Heart left ventricle (tissue), 16 donors: ENCODE measurements at regions not wholly inside any gene's neighbourhood (a gene's known extent, or its start where the extent isn't known, plus 50 kb on each side); places are given as distances from the start of the nearest gene placed in this dataset.
"Not testable (repeated sequence)": the region's sequence is repeated elsewhere in the genome, so short reads cannot be mapped to it uniquely, and the experiment has no call there.

Source experiments
- ATAC-seq, 4 donors: fragments of 200-7000 bp; cut with Tn5 transposase; one replicate each; pipeline ENCODE4 v1.9.1; 2020 to 2022; ENCODE audit warnings: moderate library complexity in 4 of 4, mild to moderate bottlenecking in 3 of 4, moderate number of reproducible peaks in 1 of 4
- DNase-seq, 5 donors: peaks; one replicate each; pipeline ENCODE4 v3.0.0-alpha.2; 2020
- H3K27ac ChIP-seq, 12 donors: fragments of 200-600 bp; sonication (generic) in 4 of 12; one replicate each; pipeline versions ENCODE4 v1.5.0 to v1.8.0; 2016 to 2022; ENCODE audit warnings: mild to moderate bottlenecking in 2 of 12
- H3K27me3 ChIP-seq, 9 donors: fragments of 200-600 bp; sonication (generic) in 2 of 9; one replicate each; pipeline versions ENCODE4 v1.5.1 to v1.8.0; 2016 to 2022; ENCODE audit warnings: mild to moderate bottlenecking in 3 of 9
- H3K36me3 ChIP-seq, 9 donors: fragments of 200-600 bp; sonication (generic) in 2 of 9; one replicate each; pipeline versions ENCODE4 v1.5.0 to v1.8.0; 2018 to 2022; ENCODE audit warnings: mild to moderate bottlenecking in 2 of 9
- H3K4me1 ChIP-seq, 12 donors: fragments of 200-600 bp; sonication (generic) in 4 of 12; one replicate each; pipeline versions ENCODE4 v1.5.0 to v1.8.0; 2016 to 2022; ENCODE audit warnings: mild to moderate bottlenecking in 3 of 12
- H3K4me3 ChIP-seq, 12 donors: fragments of 200-600 bp; sonication (generic) in 4 of 12; one replicate each; pipeline versions ENCODE4 v1.5.0 to v1.8.0; 2017 to 2022; ENCODE audit warnings: mild to moderate bottlenecking in 9 of 12, moderate library complexity in 4 of 12
- H3K9me3 ChIP-seq, 12 donors: fragments of 200-600 bp; sonication (generic) in 4 of 12; one replicate each; pipeline versions ENCODE4 v1.5.0 to v1.8.0; 2016 to 2022; ENCODE audit warnings: mild to moderate bottlenecking in 1 of 12
- POLR2A ChIP-seq, 2 donors: fragments of 450-650 bp; IDR thresholded peaks; one replicate each; pipeline ENCODE4 v1.6.1; 2017; ENCODE audit warnings: antibody characterized with exemption in 2 of 2, mild to moderate bottlenecking in 2 of 2, moderate library complexity in 2 of 2
- WGBS, 4 donors: extraction: QIAGEN DNeasy Blood & Tissue Kit in 2 of 4; methylation state at CpG; one replicate each; pipeline versions ENCODE4 v1.1.5 to v1.1.7; 2013 to 2018; 5-methylcytosine and 5-hydroxymethylcytosine counted together
- intact Hi-C, 10 donors: fragments of 100-400 bp; cut with DNase I; formaldehyde crosslinking; loops; one replicate each; pipeline versions ENCODE4 v1.11.1 to v1.14.2; 2022
- TF ChIP-seq, protein P1 (sequence below), 12 donors: fragments of 200-600 bp; sonication (generic) in 4 of 12; IDR thresholded peaks; one replicate each; pipeline versions ENCODE4 v1.5.0 to v1.8.0; 2018 to 2022; ENCODE audit warnings: antibody characterized with exemption in 12 of 12, mild to moderate bottlenecking in 5 of 12
- donor health status: ischemic (EF 13 %, LVEDD 7.1; RV severe dilation, severe dysfunction).
- donor health status: healthy with polysubstance abuse.
- donor health status: DM: no; HTN: yes; CAD: no.
- donor health status: DM: no; HTN: no; CAD: no.
- donor health status: ischemic (EF 25% LVEDD 6.9; RV normal size, moderate dysfunction).
- donor health status: ischemic (EF 25% LVEDD 5.7; RV mildly dilated, moderate dysfunction).
- donor health status: healthy.
- donor health status: DM: yes; HTN: yes; CAD: no.
- donor health status: ischemic (EF 35%, LVEDD 5.7; RV mildly dilated, moderate dysfunction).
- donor health status: nonischemic (EF 11% LVEDD 7.7; RV severe dilation, severe dysfunction).
- donor health status: DM: yes; HTN: yes; CAD: no.
- donor health status: PGD.
- donor health status: ischemic (EF 29% LVEDD 5.4; RV normal size, mild dysfunction).
- donor health status: nonischemic (EF 23%, LVEDD 6.1; RV moderate dilation, normal function).

DNA sequence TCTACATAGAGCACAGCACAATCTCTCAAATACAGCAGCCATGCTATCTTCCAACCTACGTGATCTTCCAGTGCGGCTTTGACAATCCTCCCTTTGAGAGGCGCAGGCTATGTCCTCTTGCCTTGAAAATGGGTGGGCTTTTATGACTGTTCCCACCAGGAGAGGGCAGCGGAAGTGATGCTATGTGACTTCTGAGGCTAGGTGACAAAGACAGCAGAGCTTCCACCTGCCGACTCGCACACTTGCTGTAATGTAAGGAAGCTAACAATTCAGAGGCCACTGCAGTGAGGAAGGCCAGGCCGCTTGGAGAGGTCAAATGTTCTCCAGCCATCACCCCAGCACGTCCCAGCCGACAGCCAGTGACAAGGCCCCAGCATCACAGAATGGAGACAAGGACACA lies 65.8 kb downstream of the MRPL57 start:
- ATAC-seq: no peak
- Histone ChIP-seq H3K36me3 (no peaks in the 10 kb centered on the region), H3K27ac (no peak overlapping the region), H3K4me3 (no peak overlapping the region), H3K9me3 (peaks cover 0 to 3% (median 0%) of the 10 kb centered on the region in 12 donors), H3K4me1 (peaks cover 0 to 6% (median 0%) of the 10 kb centered on the region in 12 donors), H3K27me3 (peaks cover 0 to 9% (median 0%) of the 10 kb centered on the region in 9 donors)
- DNase-seq: no peak
- 67 to 85% (median 83%) methylated on average over 9 of the region's 9 CpGs for WGBS, 4 donors
- intact Hi-C loops: no loop called here
- TF ChIP-seq, protein P1, sequence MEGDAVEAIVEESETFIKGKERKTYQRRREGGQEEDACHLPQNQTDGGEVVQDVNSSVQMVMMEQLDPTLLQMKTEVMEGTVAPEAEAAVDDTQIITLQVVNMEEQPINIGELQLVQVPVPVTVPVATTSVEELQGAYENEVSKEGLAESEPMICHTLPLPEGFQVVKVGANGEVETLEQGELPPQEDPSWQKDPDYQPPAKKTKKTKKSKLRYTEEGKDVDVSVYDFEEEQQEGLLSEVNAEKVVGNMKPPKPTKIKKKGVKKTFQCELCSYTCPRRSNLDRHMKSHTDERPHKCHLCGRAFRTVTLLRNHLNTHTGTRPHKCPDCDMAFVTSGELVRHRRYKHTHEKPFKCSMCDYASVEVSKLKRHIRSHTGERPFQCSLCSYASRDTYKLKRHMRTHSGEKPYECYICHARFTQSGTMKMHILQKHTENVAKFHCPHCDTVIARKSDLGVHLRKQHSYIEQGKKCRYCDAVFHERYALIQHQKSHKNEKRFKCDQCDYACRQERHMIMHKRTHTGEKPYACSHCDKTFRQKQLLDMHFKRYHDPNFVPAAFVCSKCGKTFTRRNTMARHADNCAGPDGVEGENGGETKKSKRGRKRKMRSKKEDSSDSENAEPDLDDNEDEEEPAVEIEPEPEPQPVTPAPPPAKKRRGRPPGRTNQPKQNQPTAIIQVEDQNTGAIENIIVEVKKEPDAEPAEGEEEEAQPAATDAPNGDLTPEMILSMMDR (IDR thresholded peaks at IDR 0.05): no peak
- TF ChIP-seq POLR2A (IDR thresholded peaks at IDR 0.05): no peak

DNA sequence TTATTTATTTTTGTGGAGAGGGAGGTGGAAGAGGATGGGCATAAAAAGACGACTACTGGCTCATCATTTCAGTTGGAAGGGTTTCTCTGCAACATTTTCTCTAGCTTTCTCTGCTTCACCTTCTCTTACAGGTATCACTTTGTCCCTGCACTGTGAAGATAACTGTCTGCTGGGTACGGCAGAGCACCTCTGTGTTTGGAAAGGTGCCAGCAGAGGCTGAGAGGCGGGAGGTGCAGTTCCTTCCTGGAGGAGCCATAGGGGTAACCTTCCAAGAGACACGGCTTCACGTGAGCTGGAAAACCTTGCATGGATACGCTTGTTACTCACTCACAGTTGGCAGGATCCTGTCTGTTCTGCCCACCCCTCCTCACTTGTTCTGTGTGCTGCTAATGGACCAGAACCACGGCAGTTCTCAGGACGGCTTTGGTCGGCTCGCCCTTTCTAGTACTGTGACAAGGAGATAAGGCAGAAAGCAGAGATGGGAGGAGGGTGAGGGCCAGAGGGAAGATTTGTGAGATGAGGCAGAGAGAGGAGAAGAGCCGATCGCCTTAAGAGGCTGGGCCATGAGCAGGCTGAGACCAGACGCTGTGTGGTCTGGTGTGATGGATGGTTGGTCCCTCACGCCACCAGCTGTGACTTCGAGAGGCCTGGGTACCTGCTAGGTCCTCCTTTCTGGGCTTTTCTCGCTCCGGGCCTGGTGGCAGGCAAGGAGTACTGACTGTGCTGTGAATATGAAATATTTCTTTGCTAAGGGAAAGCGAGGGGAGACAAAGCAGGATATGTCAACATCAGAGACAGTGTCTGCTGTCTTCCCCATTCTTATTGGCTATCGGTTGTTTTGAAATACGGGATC lies 66.8 kb downstream of the MRPL57 start:
- ATAC-seq (peak in 2 of 4 donors; percentile 16 to 37), DNase-seq (no peak)
- 47 to 54% (median 48%) methylated on average over 20 of the region's 20 CpGs for WGBS, 4 donors
- Histone ChIP-seq H3K36me3 (no peaks in the 10 kb centered on the region), H3K4me3 (no peak overlapping the region), H3K4me1 (peaks cover 0 to 6% (median 0%) of the 10 kb centered on the region in 12 donors), H3K27ac (peak overlapping the region in 2 of 12 donors; percentile 5 to 32), H3K9me3 (peaks cover 0 to 3% (median 0%) of the 10 kb centered on the region in 12 donors), H3K27me3 (peaks cover 0 to 9% (median 0%) of the 10 kb centered on the region in 9 donors)
- intact Hi-C loops: no loop called here
- TF ChIP-seq, protein P1 (IDR thresholded peaks at IDR 0.05): no peak
- no peak for TF ChIP-seq POLR2A (IDR thresholded peaks at IDR 0.05)

DNA sequence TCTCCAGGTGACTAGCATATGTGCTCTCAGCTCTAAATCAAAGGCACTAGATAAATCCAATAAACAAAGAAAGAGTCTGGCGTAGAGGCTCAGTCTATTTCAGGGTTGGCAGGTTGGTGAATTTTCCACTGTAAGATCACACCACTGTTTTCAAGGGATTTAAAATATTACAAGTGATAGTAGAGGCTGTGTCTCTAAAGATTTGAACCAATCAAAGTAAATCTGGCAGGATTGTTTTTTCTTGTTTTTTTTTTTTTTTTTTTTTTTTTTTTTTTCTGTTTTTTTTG lies 67.4 kb downstream of the MRPL57 start:
- peak in 3 of 4 donors; percentile 47 to 69 (median 58) for ATAC-seq
- H3K4me1 ChIP-seq, H3K9me3 ChIP-seq, intact Hi-C loops, DNase-seq, H3K36me3 ChIP-seq, H3K27me3 ChIP-seq, H3K4me3 ChIP-seq: not testable (repeated sequence)
- WGBS, 4 donors: 36 to 41% (median 39%) methylated on average over 1 of the region's 1 CpG
- H3K27ac ChIP-seq: peak overlapping the region in 2 of 12 donors; percentile 5 to 32

DNA sequence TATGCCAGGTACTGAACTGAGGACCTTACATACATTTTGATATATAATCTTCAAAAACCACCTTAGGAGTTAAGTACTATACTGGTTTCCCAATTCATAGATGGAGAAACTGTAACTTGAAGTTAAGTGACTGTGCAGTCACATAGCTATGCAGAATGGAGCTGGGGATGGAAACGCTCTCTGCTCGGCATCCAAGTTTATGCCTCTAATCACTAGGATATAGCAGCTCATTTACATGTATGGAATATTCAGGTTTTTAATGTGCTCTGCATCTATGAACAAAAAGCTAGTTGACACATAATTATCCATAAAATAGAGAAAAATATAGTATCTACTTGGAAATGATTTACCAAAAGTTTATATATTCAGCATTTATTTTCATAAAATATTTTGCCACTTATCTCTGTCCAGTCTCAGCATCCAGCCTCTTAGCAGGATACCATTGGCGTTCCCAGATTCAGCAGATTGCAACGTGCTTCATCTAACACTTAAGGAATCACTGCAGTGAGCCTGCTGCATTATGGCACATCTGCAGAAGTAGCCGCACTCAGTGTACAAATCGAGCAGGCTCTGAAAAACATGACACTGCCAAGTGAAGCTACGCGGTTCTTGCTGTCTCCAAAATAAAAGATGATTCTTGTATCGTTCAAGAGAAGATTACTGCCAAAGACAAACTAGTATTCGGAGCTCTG lies 70.4 kb downstream of the MRPL57 start:
- ATAC-seq (no peak), DNase-seq (no peak)
- H3K27ac ChIP-seq: no peak overlapping the region
- H3K4me1 ChIP-seq: peaks cover 0 to 6% (median 0%) of the 10 kb centered on the region in 12 donors
- H3K4me3 ChIP-seq: no peak overlapping the region
- intact Hi-C loops: no loop called here
- H3K36me3 ChIP-seq: no peaks in the 10 kb centered on the region
- WGBS, 4 donors: 81 to 85% (median 81%) methylated on average over 10 of the region's 10 CpGs
- H3K27me3 ChIP-seq: peaks cover 0 to 9% (median 0%) of the 10 kb centered on the region in 9 donors
- peaks cover 0 to 3% (median 0%) of the 10 kb centered on the region in 12 donors for H3K9me3 ChIP-seq
- TF ChIP-seq, protein P1 (IDR thresholded peaks at IDR 0.05): no peak
- no peak for TF ChIP-seq POLR2A (IDR thresholded peaks at IDR 0.05)
